GM21786 (cell line): ENCODE measurements at regions not wholly inside any gene's neighbourhood (a gene's known extent, or its start where the extent isn't known, plus 50 kb on each side); places are given as distances from the start of the nearest gene placed in this dataset.

Experiments used
- ATAC-seq: cut with Tn5 transposase; IDR thresholded peaks from one replicate; pipeline ENCODE4 v1.9.1; 2021; ENCODE audit not compliant: unreplicated experiment

GRCh38 chr6:50102676-50103075, 52.9 kb upstream of the DEFB112 start:
- ATAC-seq, result no peak

GRCh38 chr6:50110587-50110986, 60.9 kb upstream of the DEFB112 start:
- no peak for ATAC-seq

GRCh38 chr6:50112981-50113857, 63.5 kb upstream of the DEFB112 start:
- ATAC-seq, result no peak

- no peak for ATAC-seq
These were observed 66.7 kb upstream of the DEFB112 start for GRCh38 chr6:50116390-50116789.

- no peak for ATAC-seq
These were observed 67.2 kb upstream of the DEFB112 start for GRCh38 chr6:50116797-50117542.

- no peak for ATAC-seq
These were observed 70.6 kb upstream of the DEFB112 start for GRCh38 chr6:50120300-50120699.

GRCh38 chr6:50123688-50124087, 74.0 kb upstream of the DEFB112 start:
- no peak for ATAC-seq

- no peak for ATAC-seq
These were observed 74.8 kb upstream of the DEFB112 start for GRCh38 chr6:50124572-50124971.

- ATAC-seq, result no peak
These were observed 78.8 kb upstream of the DEFB112 start for GRCh38 chr6:50128420-50129005.

- ATAC-seq, result no peak
These were observed 86.2 kb upstream of the DEFB112 start for GRCh38 chr6:50135968-50136367.

GRCh38 chr6:50141100-50141499, 91.4 kb upstream of the DEFB112 start:
- no peak for ATAC-seq

GRCh38 chr6:50143011-50143719, 93.4 kb upstream of the DEFB112 start:
- ATAC-seq, result no peak

- no peak for ATAC-seq
These were observed 95.4 kb upstream of the DEFB112 start for GRCh38 chr6:50145125-50145524.

- no peak for ATAC-seq
These were observed 97.6 kb upstream of the DEFB112 start for GRCh38 chr6:50147371-50147770.

- no peak for ATAC-seq
These were observed 130.9 kb upstream of the DEFB112 start for GRCh38 chr6:50180646-50181045.

- ATAC-seq, result no peak
These were observed 135.3 kb upstream of the DEFB112 start for GRCh38 chr6:50185006-50185405.

- ATAC-seq, result no peak
These were observed 137.7 kb upstream of the DEFB112 start for GRCh38 chr6:50187351-50187921.

GRCh38 chr6:50198245-50198644, 148.5 kb upstream of the DEFB112 start:
- ATAC-seq, result no peak

GRCh38 chr6:50202766-50203165, 153.0 kb upstream of the DEFB112 start:
- no peak for ATAC-seq

GRCh38 chr6:50211582-50211981, 161.9 kb upstream of the DEFB112 start:
- ATAC-seq, result no peak

- ATAC-seq, result no peak
These were observed 163.4 kb upstream of the DEFB112 start for GRCh38 chr6:50213146-50213545.
